PC-3 (cell line): ENCODE measurements at regions not wholly inside any gene's neighbourhood (a gene's known extent, or its start where the extent isn't known, plus 50 kb on each side); places are given as distances from the start of the nearest gene placed in this dataset.

Experiments
- EZH2 ChIP-seq: fragments of 300-600 bp; sonication (generic); IDR thresholded peaks from one replicate; pipeline ENCODE4 v1.6.1; 2017; ENCODE audit warnings: antibody characterized with exemption, mild to moderate bottlenecking, low read length; ENCODE audit not compliant: unreplicated experiment
- EZH2phosphoT487 ChIP-seq: fragments of 300-600 bp; sonication (generic); IDR thresholded peaks from 2 replicates; pipeline ENCODE4 v1.6.1; 2018; ENCODE audit warnings: mild to moderate bottlenecking, antibody characterized with exemption, low read length, borderline replicate concordance
- TF ChIP-seq, protein P1 (sequence below): fragments of 300-600 bp; sonication (generic); conservative IDR thresholded peaks from 2 replicates; pipeline ENCODE4 v1.5.1; 2017; ENCODE audit warnings: antibody characterized with exemption, low read depth, mild to moderate bottlenecking, low read length

DNA sequence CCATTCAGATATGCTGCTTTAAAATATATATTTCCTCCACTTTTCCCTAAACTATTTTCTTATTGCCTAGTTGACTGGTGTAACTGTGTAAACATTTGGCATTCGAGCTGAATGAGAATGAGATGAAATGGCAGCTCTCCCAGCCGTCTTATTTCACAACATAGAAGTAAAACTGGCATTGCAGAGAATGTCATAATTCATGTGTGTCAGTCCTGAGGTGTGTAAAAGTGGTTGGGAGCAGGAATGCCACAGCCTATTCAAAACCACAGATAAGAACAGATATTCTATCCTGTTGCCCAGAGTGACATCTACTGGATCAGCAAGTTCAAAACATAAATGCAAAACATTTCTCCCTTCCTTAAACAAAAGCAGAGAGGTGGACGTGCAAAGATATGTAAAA, 565.5 kb upstream of the CHAC2 start:
- TF ChIP-seq, protein P1, sequence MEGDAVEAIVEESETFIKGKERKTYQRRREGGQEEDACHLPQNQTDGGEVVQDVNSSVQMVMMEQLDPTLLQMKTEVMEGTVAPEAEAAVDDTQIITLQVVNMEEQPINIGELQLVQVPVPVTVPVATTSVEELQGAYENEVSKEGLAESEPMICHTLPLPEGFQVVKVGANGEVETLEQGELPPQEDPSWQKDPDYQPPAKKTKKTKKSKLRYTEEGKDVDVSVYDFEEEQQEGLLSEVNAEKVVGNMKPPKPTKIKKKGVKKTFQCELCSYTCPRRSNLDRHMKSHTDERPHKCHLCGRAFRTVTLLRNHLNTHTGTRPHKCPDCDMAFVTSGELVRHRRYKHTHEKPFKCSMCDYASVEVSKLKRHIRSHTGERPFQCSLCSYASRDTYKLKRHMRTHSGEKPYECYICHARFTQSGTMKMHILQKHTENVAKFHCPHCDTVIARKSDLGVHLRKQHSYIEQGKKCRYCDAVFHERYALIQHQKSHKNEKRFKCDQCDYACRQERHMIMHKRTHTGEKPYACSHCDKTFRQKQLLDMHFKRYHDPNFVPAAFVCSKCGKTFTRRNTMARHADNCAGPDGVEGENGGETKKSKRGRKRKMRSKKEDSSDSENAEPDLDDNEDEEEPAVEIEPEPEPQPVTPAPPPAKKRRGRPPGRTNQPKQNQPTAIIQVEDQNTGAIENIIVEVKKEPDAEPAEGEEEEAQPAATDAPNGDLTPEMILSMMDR: peak; percentile 73
- TF ChIP-seq EZH2: no peak
- no peak for TF ChIP-seq EZH2phosphoT487
